WTC11 (cell line): ENCODE measurements at regions not wholly inside any gene's neighbourhood (a gene's known extent, or its start where the extent isn't known, plus 50 kb on each side); places are given as distances from the start of the nearest gene placed in this dataset.

Source experiments
- FOXP1 ChIP-seq: sonication (generic); formaldehyde crosslinking; IDR thresholded peaks from 2 replicates; pipeline ENCODE4 v1.8.0; 2022; ENCODE audit warnings: missing genetic modification reagents, mild to moderate bottlenecking, moderate library complexity, borderline replicate concordance
- NFYB ChIP-seq: sonication (generic); formaldehyde crosslinking; conservative IDR thresholded peaks from 2 replicates; pipeline ENCODE4 v1.8.0; 2022; ENCODE audit warnings: low read depth, missing genetic modification reagents
- TF ChIP-seq, protein P1 (sequence below): fragments of 200-600 bp; IDR thresholded peaks from 2 replicates; pipeline ENCODE4 v1.8.0; 2022; ENCODE audit warnings: antibody characterized with exemption

DNA sequence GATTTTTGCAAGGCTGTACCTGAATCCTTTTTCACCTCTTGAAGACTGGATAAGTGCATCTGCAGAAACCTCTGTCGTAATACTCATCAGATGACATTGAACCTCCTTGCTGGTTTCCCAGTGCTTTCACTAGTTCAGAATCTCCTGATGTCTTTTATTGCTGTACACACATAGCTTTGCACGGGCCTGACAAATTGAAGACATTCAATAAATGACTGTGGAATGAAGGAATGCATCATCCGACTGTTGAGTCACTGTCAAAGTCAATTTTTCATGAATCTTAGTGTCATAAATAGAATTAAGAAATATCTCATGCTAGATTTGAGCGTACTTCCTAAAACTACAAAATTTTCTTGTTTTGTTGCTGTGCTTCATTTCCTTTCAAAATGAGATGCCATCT is 598.2 kb upstream of the MAP3K7 start:
- TF ChIP-seq FOXP1 (CRISPR knock-in tag) (no peak), NFYB (CRISPR knock-in tag) (no peak)
- TF ChIP-seq, protein P1, sequence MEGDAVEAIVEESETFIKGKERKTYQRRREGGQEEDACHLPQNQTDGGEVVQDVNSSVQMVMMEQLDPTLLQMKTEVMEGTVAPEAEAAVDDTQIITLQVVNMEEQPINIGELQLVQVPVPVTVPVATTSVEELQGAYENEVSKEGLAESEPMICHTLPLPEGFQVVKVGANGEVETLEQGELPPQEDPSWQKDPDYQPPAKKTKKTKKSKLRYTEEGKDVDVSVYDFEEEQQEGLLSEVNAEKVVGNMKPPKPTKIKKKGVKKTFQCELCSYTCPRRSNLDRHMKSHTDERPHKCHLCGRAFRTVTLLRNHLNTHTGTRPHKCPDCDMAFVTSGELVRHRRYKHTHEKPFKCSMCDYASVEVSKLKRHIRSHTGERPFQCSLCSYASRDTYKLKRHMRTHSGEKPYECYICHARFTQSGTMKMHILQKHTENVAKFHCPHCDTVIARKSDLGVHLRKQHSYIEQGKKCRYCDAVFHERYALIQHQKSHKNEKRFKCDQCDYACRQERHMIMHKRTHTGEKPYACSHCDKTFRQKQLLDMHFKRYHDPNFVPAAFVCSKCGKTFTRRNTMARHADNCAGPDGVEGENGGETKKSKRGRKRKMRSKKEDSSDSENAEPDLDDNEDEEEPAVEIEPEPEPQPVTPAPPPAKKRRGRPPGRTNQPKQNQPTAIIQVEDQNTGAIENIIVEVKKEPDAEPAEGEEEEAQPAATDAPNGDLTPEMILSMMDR, result no peak
